Right lobe of liver (tissue), 4 donors: ENCODE measurements at regions not wholly inside any gene's neighbourhood (a gene's known extent, or its start where the extent isn't known, plus 50 kb on each side); places are given as distances from the start of the nearest gene placed in this dataset.

Source experiments
- CTCF ChIP-seq, 4 donors: fragments of 200-600 bp in 3 of 4; fragments of 450-650 bp in 1 of 4; IDR thresholded peaks; one replicate each; pipeline versions ENCODE4 v1.5.1 to v1.8.0; 2016 to 2022; ENCODE audit warnings: antibody characterized with exemption in 4 of 4, mild to moderate bottlenecking in 2 of 4
- POLR2A ChIP-seq: fragments of 450-650 bp; IDR thresholded peaks from one replicate; pipeline ENCODE4 v1.6.1; 2017; ENCODE audit warnings: antibody characterized with exemption, mild to moderate bottlenecking
- donor health status: DM: no; HTN: no; CAD: no.
- donor health status: DM: no; HTN: no; CAD: no.
- donor health status: DM: no; HTN: yes; CAD: no.

GRCh38 chr15:38618242-38618955, 53.8 kb upstream of the RASGRP1 start:
- no peak for TF ChIP-seq POLR2A
- TF ChIP-seq CTCF (IDR thresholded peaks at IDR 0.05) = no peak
